B cell (primary cell): ENCODE measurements at regions not wholly inside any gene's neighbourhood (a gene's known extent, or its start where the extent isn't known, plus 50 kb on each side); places are given as distances from the start of the nearest gene placed in this dataset.

Source experiments
- EZH2 ChIP-seq: IDR thresholded peaks from 2 replicates; pipeline ENCODE4 v1.6.1; 2012; ENCODE audit warnings: borderline replicate concordance, low read depth, mild to moderate bottlenecking, moderate library complexity, low read length; ENCODE audit not compliant: insufficient read depth, poor library complexity, severe bottlenecking
- TF ChIP-seq, protein P1 (sequence below): fragments of 200-600 bp; IDR thresholded peaks from one replicate; pipeline ENCODE4 v1.8.0; 2022; ENCODE audit warnings: antibody characterized with exemption, mild to moderate bottlenecking

DNA sequence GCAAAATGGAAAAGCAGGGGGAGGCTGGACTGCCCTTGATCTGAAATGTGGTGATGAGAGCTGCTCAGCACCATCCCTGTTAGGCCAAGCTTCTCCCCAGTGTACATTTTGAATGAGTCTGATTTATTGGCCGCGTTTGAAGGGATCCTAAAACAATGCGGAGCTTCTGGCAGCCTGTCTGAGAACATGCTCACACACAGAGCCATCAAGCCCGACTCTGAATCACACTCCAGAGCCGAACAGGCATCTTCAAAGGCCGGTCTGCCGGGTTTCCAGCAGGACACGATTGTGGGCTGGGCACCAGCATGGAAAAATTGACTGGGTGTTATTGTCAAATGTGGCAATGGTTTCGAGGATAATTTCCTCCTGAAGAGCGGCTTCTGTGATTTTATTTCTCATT is 235.9 kb downstream of the TFAP2C start:
- TF ChIP-seq, protein P1, sequence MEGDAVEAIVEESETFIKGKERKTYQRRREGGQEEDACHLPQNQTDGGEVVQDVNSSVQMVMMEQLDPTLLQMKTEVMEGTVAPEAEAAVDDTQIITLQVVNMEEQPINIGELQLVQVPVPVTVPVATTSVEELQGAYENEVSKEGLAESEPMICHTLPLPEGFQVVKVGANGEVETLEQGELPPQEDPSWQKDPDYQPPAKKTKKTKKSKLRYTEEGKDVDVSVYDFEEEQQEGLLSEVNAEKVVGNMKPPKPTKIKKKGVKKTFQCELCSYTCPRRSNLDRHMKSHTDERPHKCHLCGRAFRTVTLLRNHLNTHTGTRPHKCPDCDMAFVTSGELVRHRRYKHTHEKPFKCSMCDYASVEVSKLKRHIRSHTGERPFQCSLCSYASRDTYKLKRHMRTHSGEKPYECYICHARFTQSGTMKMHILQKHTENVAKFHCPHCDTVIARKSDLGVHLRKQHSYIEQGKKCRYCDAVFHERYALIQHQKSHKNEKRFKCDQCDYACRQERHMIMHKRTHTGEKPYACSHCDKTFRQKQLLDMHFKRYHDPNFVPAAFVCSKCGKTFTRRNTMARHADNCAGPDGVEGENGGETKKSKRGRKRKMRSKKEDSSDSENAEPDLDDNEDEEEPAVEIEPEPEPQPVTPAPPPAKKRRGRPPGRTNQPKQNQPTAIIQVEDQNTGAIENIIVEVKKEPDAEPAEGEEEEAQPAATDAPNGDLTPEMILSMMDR = no peak
- no peak for TF ChIP-seq EZH2
